Body of pancreas (tissue), 4 donors: ENCODE measurements at regions not wholly inside any gene's neighbourhood (a gene's known extent, or its start where the extent isn't known, plus 50 kb on each side); places are given as distances from the start of the nearest gene placed in this dataset.

Source experiments
- CTCF ChIP-seq, 7 experiments: fragments of 450-650 bp in 4 of 7; fragments of 200-600 bp in 3 of 7; sonication (generic) in 3 of 7; IDR thresholded peaks; one replicate each; pipeline ENCODE4 v1.5.1; 2016 to 2019; ENCODE audit warnings: antibody characterized with exemption in 7 of 7
- POLR2A ChIP-seq, 3 donors: fragments of 450-650 bp; IDR thresholded peaks; one replicate each; pipeline ENCODE4 v1.6.1; 2016; ENCODE audit warnings: antibody characterized with exemption in 3 of 3, mild to moderate bottlenecking in 2 of 3

GRCh38 chr5:9859808-9860207, 229.7 kb upstream of the TAS2R1 start:
- TF ChIP-seq POLR2A (IDR thresholded peaks at IDR 0.05) (no peak), CTCF (IDR thresholded peaks at IDR 0.05) (no peak)
